ENCODE measurements at regions not wholly inside any gene's neighbourhood (a gene's known extent, or its start where the extent isn't known, plus 50 kb on each side); places are given as distances from the start of the nearest gene placed in this dataset.
"Not testable (repeated sequence)": the region's sequence is repeated elsewhere in the genome, so short reads cannot be mapped to it uniquely, and the experiment has no call there.

- H3K36me3 ChIP-seq, result no peaks in the 10 kb centered on the region
- TF ChIP-seq CTCF (IDR thresholded peaks at IDR 0.05), result no peak
- DNase-seq (ENCODE audit: low spot score in 2 of 2), result no peak
- no peak overlapping the region for H3K27ac ChIP-seq
- no peaks in the 10 kb centered on the region for H3K4me1 ChIP-seq
- H3K9me3 ChIP-seq, result no peaks in the 10 kb centered on the region
- no peaks in the 10 kb centered on the region for H3K27me3 ChIP-seq
- H3K4me3 ChIP-seq, result no peak overlapping the region
- intact Hi-C loops (cut with DNase I), result no loop called here
These were observed 414.2 kb downstream of the RMST start for GRCh38 chr12:97876780-97877179.

- Histone ChIP-seq H3K4me1 (no peaks in the 10 kb centered on the region), H3K27ac (no peak overlapping the region), H3K27me3 (no peaks in the 10 kb centered on the region), H3K36me3 (no peaks in the 10 kb centered on the region), H3K9me3 (no peaks in the 10 kb centered on the region), H3K4me3 (no peak overlapping the region)
- no peak for DNase-seq (ENCODE audit: low spot score in 2 of 2)
- no peak for TF ChIP-seq CTCF (IDR thresholded peaks at IDR 0.05)
- intact Hi-C loops (cut with DNase I), result no loop called here
These were observed 414.8 kb downstream of the RMST start for GRCh38 chr12:97877404-97877803.

- intact Hi-C loops (cut with DNase I), result no loop called here
- H3K27ac ChIP-seq, result no peak overlapping the region
- H3K4me3 ChIP-seq, result no peak overlapping the region
- no peaks in the 10 kb centered on the region for H3K4me1 ChIP-seq
- no peaks in the 10 kb centered on the region for H3K36me3 ChIP-seq
- no peaks in the 10 kb centered on the region for H3K9me3 ChIP-seq
- no peak for DNase-seq (ENCODE audit: low spot score in 2 of 2)
- no peak for TF ChIP-seq CTCF (IDR thresholded peaks at IDR 0.05)
- H3K27me3 ChIP-seq, result no peaks in the 10 kb centered on the region
These were observed 424.0 kb downstream of the RMST start for GRCh38 chr12:97886511-97887176.

GRCh38 chr12:97897881-97898280, 435.3 kb downstream of the RMST start:
- H3K9me3 ChIP-seq; H3K36me3 ChIP-seq; H3K27me3 ChIP-seq; H3K4me3 ChIP-seq; H3K27ac ChIP-seq; intact Hi-C loops (cut with DNase I); DNase-seq (ENCODE audit: low spot score in 2 of 2); H3K4me1 ChIP-seq: not testable (repeated sequence)

- no peak for TF ChIP-seq CTCF (IDR thresholded peaks at IDR 0.05)
- no peaks in the 10 kb centered on the region for H3K36me3 ChIP-seq
- H3K27ac ChIP-seq, result no peak overlapping the region
- no peaks in the 10 kb centered on the region for H3K9me3 ChIP-seq
- no peaks in the 10 kb centered on the region for H3K27me3 ChIP-seq
- intact Hi-C loops (cut with DNase I), result no loop called here
- no peaks in the 10 kb centered on the region for H3K4me1 ChIP-seq
- no peak for DNase-seq (ENCODE audit: low spot score in 2 of 2)
- H3K4me3 ChIP-seq, result no peak overlapping the region
These were observed 436.9 kb downstream of the RMST start for GRCh38 chr12:97899529-97899928.

GRCh38 chr12:97899956-97900355, 437.4 kb downstream of the RMST start:
- intact Hi-C loops (cut with DNase I), result no loop called here
- no peak overlapping the region for H3K27ac ChIP-seq
- DNase-seq (ENCODE audit: low spot score in 2 of 2), result no peak
- no peak for TF ChIP-seq CTCF (IDR thresholded peaks at IDR 0.05)
- no peaks in the 10 kb centered on the region for H3K4me1 ChIP-seq
- H3K9me3 ChIP-seq, result no peaks in the 10 kb centered on the region
- no peak overlapping the region for H3K4me3 ChIP-seq
- no peaks in the 10 kb centered on the region for H3K27me3 ChIP-seq
- no peaks in the 10 kb centered on the region for H3K36me3 ChIP-seq
